ENCODE measurements at regions not wholly inside any gene's neighbourhood (a gene's known extent, or its start where the extent isn't known, plus 50 kb on each side); places are given as distances from the start of the nearest gene placed in this dataset.
"Not testable (repeated sequence)": the region's sequence is repeated elsewhere in the genome, so short reads cannot be mapped to it uniquely, and the experiment has no call there.

DNA sequence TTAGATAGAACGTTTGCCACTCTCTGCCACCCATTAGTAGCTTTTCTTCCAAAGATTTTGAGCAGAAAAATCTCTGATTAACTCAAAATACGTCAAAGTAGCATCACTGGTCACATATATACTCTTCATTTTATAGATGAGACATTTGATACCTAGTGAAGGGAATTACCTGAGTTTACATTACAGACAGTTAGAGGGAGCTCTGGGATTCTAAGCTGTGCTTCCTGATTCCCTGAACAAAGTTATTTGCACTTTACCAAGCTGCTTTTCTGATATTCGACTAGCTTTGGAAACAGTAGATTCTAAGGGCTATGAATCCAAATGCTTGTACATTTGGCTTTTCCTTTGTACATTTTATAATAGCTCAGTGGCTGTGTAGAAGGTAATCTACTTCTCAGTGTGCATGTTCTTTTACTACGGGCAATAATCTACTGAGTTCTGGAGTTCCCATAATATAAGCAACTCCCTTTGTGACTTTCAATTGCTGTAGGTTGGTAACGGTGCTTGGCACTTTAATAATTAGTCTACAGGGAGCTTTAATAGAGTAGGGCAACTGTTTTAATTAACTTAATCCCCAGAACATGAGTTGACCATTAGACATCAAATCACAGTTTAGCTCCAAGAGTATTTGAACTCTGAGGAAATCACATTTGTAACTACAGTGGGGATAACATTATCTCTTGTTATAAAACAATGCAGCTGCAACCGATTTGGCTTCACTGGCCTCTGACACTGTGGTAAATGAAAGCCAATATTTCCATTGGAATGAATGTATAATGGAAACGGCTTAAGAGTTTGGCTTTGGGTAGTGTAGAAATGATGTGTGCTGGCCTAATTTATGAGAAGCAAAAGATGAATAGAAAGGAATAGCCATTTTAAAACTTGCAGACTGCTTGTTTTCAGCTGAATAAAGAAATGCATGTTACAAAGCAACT, 1602.4 kb downstream of the STIM2 start:
- no peaks in the 10 kb centered on the region for H3K9me3 ChIP-seq
- H3K4me1 ChIP-seq = no peaks in the 10 kb centered on the region
- DNase-seq (ENCODE audit: extremely low spot score) = no peak
- H3K4me3 ChIP-seq = no peak overlapping the region
- no peak overlapping the region for H3K27ac ChIP-seq (replicated peaks in 1 of 4)
- intact Hi-C loops (cut with DNase I) = no loop called here
- WGBS = 61% methylated on average over 7 of the region's 7 CpGs
- no peaks in the 10 kb centered on the region for H3K36me3 ChIP-seq
- no peak for TF ChIP-seq EP300 (IDR thresholded peaks at IDR 0.05)
- TF ChIP-seq, protein P1, sequence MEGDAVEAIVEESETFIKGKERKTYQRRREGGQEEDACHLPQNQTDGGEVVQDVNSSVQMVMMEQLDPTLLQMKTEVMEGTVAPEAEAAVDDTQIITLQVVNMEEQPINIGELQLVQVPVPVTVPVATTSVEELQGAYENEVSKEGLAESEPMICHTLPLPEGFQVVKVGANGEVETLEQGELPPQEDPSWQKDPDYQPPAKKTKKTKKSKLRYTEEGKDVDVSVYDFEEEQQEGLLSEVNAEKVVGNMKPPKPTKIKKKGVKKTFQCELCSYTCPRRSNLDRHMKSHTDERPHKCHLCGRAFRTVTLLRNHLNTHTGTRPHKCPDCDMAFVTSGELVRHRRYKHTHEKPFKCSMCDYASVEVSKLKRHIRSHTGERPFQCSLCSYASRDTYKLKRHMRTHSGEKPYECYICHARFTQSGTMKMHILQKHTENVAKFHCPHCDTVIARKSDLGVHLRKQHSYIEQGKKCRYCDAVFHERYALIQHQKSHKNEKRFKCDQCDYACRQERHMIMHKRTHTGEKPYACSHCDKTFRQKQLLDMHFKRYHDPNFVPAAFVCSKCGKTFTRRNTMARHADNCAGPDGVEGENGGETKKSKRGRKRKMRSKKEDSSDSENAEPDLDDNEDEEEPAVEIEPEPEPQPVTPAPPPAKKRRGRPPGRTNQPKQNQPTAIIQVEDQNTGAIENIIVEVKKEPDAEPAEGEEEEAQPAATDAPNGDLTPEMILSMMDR (IDR thresholded peaks at IDR 0.05) = no peak
- no peak for TF ChIP-seq POLR2AphosphoS5 (IDR thresholded peaks at IDR 0.05)
- no peak for TF ChIP-seq POLR2A (IDR thresholded peaks at IDR 0.05; ENCODE audit: low read depth)
- no peaks in the 10 kb centered on the region for H3K27me3 ChIP-seq

DNA sequence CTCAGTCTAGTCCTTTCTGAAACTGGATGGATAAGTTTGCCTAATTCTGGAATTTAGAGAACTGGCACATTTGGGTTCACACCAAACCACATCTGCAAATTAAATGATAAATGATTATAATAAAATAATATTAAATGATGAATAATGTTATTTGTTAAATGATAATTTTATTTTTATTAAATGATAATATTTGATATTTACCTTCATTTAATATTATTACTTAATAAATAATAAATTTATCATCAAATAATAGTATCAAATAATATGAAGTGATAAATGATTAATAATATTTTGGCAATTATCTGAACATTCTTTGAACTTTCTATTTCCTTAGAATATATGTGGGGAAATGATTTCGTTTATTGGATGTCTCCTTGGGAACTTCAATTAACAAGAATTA, 1604.2 kb downstream of the STIM2 start:
- intact Hi-C loops (cut with DNase I) = no loop called here
- DNase-seq (ENCODE audit: extremely low spot score) = no peak
- Histone ChIP-seq H3K4me1 (no peaks in the 10 kb centered on the region), H3K36me3 (no peaks in the 10 kb centered on the region), H3K27me3 (no peaks in the 10 kb centered on the region), H3K27ac (replicated peaks in 1 of 4) (no peak overlapping the region), H3K4me3 (no peak overlapping the region), H3K9me3 (no peaks in the 10 kb centered on the region)
- TF ChIP-seq POLR2AphosphoS5 (IDR thresholded peaks at IDR 0.05) (no peak), EP300 (IDR thresholded peaks at IDR 0.05) (no peak), POLR2A (IDR thresholded peaks at IDR 0.05; ENCODE audit: low read depth) (no peak)
- TF ChIP-seq, protein P1 (IDR thresholded peaks at IDR 0.05) = no peak
- 82% methylated on average over 1 of the region's 1 CpG for WGBS

DNA sequence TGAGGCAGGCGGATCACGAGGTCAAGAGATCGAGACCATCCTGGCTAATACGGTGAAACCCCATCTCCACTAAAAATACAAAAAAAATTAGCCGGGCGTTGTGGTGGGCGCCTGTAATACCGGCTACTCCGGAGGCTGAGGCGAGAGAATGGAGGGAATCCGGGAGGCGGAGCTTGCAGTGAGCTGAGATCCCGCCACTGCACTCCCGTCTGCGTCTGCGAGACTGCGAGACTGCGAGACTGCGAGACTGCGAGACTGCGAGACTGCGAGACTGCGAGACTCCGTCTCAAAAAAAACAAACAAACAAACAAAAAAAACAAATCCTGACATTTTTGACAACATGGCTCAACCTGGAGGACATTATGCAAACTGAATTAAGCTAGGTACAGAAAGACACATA, 1606.2 kb downstream of the STIM2 start:
- H3K27ac ChIP-seq (replicated peaks in 1 of 4); H3K27me3 ChIP-seq; intact Hi-C loops (cut with DNase I); H3K4me1 ChIP-seq; H3K4me3 ChIP-seq; H3K9me3 ChIP-seq; H3K36me3 ChIP-seq; DNase-seq (ENCODE audit: extremely low spot score): not testable (repeated sequence)
- 92% methylated on average over 24 of the region's 24 CpGs for WGBS

DNA sequence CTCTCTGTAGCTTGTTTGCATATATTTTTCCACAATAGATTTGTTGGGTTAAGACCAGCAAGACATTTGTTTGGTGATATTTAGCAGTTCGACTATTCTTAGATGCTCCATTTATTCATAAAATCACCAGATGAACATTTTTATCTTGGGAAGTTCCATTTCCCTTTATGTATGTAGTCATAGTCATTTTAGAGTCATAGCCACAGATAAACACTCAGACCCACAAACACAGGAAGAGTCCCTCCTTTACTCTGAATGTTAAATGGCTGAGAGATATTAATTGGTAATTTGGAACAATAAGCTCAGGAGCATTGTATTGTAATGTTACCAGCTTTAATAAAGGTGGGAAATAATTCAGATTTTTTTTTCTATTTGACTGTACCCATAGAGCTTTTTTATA, 1608.7 kb downstream of the STIM2 start:
- no peaks in the 10 kb centered on the region for H3K27me3 ChIP-seq
- DNase-seq (ENCODE audit: extremely low spot score) = no peak
- intact Hi-C loops (cut with DNase I) = no loop called here
- TF ChIP-seq, protein P1 (IDR thresholded peaks at IDR 0.05) = no peak
- TF ChIP-seq EP300 (IDR thresholded peaks at IDR 0.05) (no peak), POLR2A (IDR thresholded peaks at IDR 0.05; ENCODE audit: low read depth) (no peak), POLR2AphosphoS5 (IDR thresholded peaks at IDR 0.05) (no peak)
- no peaks in the 10 kb centered on the region for H3K4me1 ChIP-seq
- no peak overlapping the region for H3K4me3 ChIP-seq
- 82% methylated on average over 1 of the region's 1 CpG for WGBS
- no peaks in the 10 kb centered on the region for H3K9me3 ChIP-seq
- H3K36me3 ChIP-seq = no peaks in the 10 kb centered on the region
- no peak overlapping the region for H3K27ac ChIP-seq (replicated peaks in 1 of 4)

DNA sequence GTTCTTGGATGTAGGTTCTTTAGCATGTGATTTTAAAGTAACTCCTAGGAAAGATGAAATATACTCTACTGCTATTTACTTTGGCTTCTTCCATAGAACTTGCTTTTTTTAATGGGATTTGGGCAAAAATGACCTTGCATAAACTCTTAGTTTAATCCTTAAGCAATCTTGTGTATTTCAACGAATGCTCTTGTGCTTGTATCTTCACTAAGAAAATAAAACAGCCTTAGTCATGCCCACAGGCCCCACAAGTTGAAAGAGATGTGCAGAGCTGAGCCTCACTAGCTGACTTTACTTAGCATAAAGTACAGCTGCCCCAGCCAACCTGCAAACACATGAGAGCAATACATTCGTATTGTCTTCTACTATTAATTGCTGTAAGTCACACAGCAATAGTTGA, 1609.2 kb downstream of the STIM2 start:
- no peak overlapping the region for H3K4me3 ChIP-seq
- intact Hi-C loops (cut with DNase I) = no loop called here
- no peaks in the 10 kb centered on the region for H3K27me3 ChIP-seq
- H3K36me3 ChIP-seq = no peaks in the 10 kb centered on the region
- H3K4me1 ChIP-seq = no peaks in the 10 kb centered on the region
- DNase-seq (ENCODE audit: extremely low spot score) = no peak
- 78% methylated on average over 2 of the region's 2 CpGs for WGBS
- H3K27ac ChIP-seq (replicated peaks in 1 of 4) = no peak overlapping the region
- TF ChIP-seq POLR2A (IDR thresholded peaks at IDR 0.05; ENCODE audit: low read depth) = no peak
- TF ChIP-seq, protein P1 (IDR thresholded peaks at IDR 0.05) = no peak
- TF ChIP-seq POLR2AphosphoS5 (IDR thresholded peaks at IDR 0.05) = no peak
- no peak for TF ChIP-seq EP300 (IDR thresholded peaks at IDR 0.05)
- no peaks in the 10 kb centered on the region for H3K9me3 ChIP-seq

All from esophagus muscularis mucosa (tissue), 4 donors.